GM18868 (cell line): ENCODE measurements at regions not wholly inside any gene's neighbourhood (a gene's known extent, or its start where the extent isn't known, plus 50 kb on each side); places are given as distances from the start of the nearest gene placed in this dataset.
"Not testable (repeated sequence)": the region's sequence is repeated elsewhere in the genome, so short reads cannot be mapped to it uniquely, and the experiment has no call there.

Experiments used
- ATAC-seq: cut with Tn5 transposase; IDR thresholded peaks from one replicate; pipeline ENCODE4 v1.9.1; 2021; ENCODE audit warnings: mild to moderate bottlenecking, moderate library complexity; ENCODE audit not compliant: unreplicated experiment

DNA sequence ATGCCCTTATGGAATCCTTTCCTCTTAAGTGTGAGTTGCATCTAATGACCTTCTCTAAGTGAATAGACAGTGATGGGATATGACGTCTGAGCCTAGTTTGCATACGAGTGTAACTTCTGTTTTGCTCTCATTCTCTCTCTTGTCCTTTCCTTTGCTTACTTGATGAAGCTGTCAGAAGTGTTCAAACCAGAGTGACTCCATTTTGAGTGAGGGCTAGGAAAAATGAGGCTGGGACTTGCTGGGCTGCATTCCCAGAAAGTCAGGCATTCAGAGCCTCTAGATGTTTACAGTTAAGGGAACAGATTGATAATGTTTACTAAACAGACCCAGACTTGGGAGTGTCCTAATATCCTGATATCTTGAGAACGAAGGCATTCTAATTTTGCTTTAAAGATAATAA, 311.2 kb upstream of the SOX4 start:
- not testable (repeated sequence) for ATAC-seq

DNA sequence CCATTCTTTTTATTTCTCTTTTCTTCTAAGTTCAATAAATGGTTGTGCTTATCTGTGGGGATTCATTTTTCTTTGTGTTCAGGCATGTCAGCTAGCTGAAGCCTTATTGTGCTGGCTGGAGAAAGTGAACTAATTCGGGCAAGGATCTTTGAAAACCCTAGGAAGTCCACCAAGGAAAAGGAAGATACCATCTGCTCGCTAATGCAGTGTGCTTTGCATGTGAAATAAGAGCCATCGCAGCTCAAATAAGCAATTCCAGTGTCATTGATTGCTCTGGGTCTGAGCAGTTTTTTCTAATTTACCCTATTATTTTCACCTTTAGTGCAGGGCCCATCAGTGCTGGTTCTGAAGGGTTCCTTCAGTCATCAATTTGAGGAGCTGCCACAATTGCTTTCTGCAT, 309.4 kb upstream of the SOX4 start:
- no peak for ATAC-seq

- no peak for ATAC-seq
Observed at GRCh38 chr6:21284706-21285105, 308.8 kb upstream of the SOX4 start.

GRCh38 chr6:21294144-21294543, 299.4 kb upstream of the SOX4 start:
- ATAC-seq, result no peak

- ATAC-seq, result no peak
Observed at GRCh38 chr6:21295506-21296240, 297.9 kb upstream of the SOX4 start.

DNA sequence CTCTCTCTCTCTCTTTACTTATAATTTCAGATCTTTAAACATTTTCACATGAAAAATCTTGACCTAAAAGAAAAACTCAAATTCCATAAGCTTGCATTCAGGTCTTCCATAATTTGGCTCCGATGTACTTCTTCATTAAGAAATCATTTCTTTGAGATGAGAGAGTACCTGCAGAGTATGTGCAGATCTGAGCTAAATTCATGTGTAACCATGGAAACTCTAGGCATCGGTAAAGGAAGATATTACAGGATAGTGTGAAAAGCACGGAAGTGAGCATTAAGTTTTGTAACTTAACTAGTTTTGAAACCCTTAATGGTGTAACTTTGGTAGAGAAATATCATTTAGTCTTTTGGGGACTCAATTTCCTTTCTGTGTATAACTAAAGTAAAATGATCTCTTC, 295.9 kb upstream of the SOX4 start:
- ATAC-seq, result no peak

DNA sequence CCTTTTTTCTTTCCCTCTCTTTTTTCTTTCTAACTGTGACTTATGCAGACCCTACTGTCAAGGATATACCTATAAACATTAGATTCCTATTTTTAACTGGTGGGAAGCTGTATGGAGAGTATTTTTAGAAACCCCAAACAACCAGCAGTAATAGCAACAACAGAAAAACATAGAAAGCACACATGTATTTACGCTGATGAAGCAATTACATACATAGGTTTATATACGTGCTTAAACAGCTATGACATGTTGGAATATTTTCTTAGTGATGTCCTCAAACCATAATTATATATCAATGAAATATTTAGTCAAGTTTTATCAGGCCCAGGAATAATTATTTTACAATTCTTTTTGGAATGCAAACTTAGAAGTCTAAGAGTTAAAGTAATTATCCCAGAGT, 294.3 kb upstream of the SOX4 start:
- no peak for ATAC-seq

DNA sequence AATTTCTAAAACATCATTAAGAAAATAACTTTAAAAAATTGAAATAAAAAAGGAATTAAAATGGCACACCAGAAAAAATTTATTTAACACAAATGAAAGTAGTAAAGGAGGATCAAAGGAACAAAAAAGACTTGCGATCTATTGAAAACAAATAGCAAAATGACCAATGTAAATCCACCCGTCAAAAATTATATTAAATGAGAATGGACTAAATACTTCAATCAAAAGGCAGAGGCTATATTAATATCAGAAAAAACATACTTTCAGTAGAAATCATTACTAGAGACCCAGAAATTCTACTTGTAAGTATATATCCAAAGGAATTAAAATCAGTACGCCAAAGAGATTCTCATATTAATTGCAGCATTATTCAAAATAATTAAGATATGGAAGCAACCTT, 293.1 kb upstream of the SOX4 start:
- ATAC-seq, result no peak

GRCh38 chr6:21305893-21306332, 287.6 kb upstream of the SOX4 start:
- no peak for ATAC-seq

DNA sequence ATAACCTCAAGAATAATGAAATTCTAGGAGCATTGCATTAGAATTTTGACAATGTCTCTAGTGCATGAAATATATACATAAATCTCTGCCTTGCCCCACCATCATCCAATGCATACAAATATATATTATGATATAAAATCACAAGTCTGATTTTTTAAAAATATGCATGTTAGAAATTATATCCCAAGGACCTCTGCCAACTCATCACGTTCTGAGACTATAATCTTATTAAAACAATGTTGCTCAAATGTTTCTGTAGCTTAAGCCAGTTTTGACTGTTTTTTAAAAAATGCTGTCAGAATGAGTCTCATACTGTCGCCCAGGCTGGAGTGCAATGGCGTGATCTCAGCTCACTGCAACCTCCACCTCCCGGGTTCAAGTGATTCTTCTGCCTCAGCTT, 287.0 kb upstream of the SOX4 start:
- no peak for ATAC-seq

GRCh38 chr6:21309807-21310221, 283.7 kb upstream of the SOX4 start:
- no peak for ATAC-seq

GRCh38 chr6:21310568-21311140, 282.9 kb upstream of the SOX4 start:
- no peak for ATAC-seq

GRCh38 chr6:21312118-21312517, 281.4 kb upstream of the SOX4 start:
- ATAC-seq, result no peak

- ATAC-seq, result no peak
Observed at GRCh38 chr6:21317642-21318041, 275.9 kb upstream of the SOX4 start.

- ATAC-seq, result no peak
Observed at GRCh38 chr6:21321076-21321475, 272.5 kb upstream of the SOX4 start.

GRCh38 chr6:21321531-21321930, 272.0 kb upstream of the SOX4 start:
- no peak for ATAC-seq

GRCh38 chr6:21323577-21323976, 270.0 kb upstream of the SOX4 start:
- ATAC-seq, result no peak

GRCh38 chr6:21325201-21325856, 268.2 kb upstream of the SOX4 start:
- no peak for ATAC-seq

- no peak for ATAC-seq
Observed at GRCh38 chr6:21327326-21328112, 266.0 kb upstream of the SOX4 start.

- no peak for ATAC-seq
Observed at GRCh38 chr6:21331235-21331634, 262.3 kb upstream of the SOX4 start.

DNA sequence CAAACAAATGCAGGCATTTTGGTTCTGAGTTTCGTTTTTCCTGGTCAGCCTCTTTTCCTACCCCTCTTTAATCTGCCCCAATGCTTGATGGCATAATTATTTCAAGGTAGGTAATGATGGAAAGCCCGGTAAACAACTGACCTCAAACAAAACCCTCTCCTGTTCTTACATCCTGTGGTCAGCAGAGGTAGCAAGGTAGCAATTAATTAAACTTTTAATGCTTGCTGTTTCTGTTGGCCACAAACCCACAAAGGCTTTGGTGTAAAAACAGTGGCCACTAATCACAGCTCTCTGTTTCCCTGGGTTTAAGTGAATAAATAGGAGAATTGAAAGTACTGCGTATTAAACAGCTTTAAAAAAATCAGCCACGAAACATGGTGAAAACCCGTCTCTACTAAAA, 261.5 kb upstream of the SOX4 start:
- ATAC-seq, result no peak

GRCh38 chr6:21332660-21333059, 260.9 kb upstream of the SOX4 start:
- no peak for ATAC-seq
